ENCODE measurements at regions not wholly inside any gene's neighbourhood (a gene's known extent, or its start where the extent isn't known, plus 50 kb on each side); places are given as distances from the start of the nearest gene placed in this dataset.

DNA sequence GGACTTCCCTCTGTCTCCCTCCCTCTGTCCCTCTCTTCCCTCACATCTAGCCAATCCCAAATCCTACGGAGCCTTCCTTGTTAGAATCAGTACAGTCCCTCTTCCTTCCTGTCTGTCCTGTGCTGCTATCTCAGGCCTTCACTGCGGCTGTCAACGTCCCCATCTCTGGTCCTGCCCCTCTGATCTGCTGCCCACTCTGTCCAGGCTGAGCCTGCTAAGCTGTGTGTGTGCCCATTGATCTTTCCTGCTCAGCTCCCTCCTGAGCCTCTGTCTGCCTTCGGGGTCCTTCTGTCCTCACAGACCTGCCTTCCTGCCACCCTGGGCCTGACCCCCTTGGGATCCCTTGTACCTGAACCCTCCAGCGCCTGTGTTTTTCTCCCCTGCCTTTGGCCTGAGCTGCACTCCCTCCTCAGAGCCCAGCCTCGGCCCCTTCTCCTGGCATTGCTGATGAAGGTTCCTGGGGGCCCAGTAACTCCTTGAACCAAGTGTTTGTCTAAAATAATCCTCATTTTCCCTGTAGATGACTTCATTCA, 182.1 kb upstream of the SHH start:
- Histone ChIP-seq H3K27me3 (ENCODE audit: insufficient read depth, low read depth, low read length) (no peaks in the 10 kb centered on the region), H3K9me2 (ENCODE audit: insufficient read depth, low read length) (no peaks in the 10 kb centered on the region), H3K36me3 (ENCODE audit: insufficient read depth, low read length) (no peaks in the 10 kb centered on the region), H3F3A (ENCODE audit: insufficient read depth, low read length, poor library complexity, severe bottlenecking) (no peaks in the 10 kb centered on the region), H3K4me2 (ENCODE audit: low read length) (no peak overlapping the region), H3K27ac (ENCODE audit: low read length) (no peak overlapping the region), H3K4me3 (ENCODE audit: low read length) (no peak overlapping the region), H2AFZ (ENCODE audit: low read depth, low read length) (no peak overlapping the region), H3K9me3 (ENCODE audit: low read length) (no peaks in the 10 kb centered on the region), H3K9ac (ENCODE audit: low read length) (no peak overlapping the region), H3K79me2 (replicated peaks; ENCODE audit: insufficient read depth, low read length) (no peaks in the 10 kb centered on the region), H4K20me1 (ENCODE audit: insufficient read depth) (no peaks in the 10 kb centered on the region)
- TF ChIP-seq POLR2AphosphoS5 (IDR thresholded peaks at IDR 0.05) (no peak), MXI1 (conservative IDR thresholded peaks at IDR 0.05; ENCODE audit: poor library complexity, severe bottlenecking) (no peak), RAD21 (conservative IDR thresholded peaks at IDR 0.05) (no peak), TAF1 (IDR thresholded peaks at IDR 0.05; ENCODE audit: low read depth) (no peak), SMC3 (conservative IDR thresholded peaks at IDR 0.05; ENCODE audit: poor library complexity) (no peak), EZH2 (IDR thresholded peaks at IDR 0.05; ENCODE audit: borderline replicate concordance, insufficient read depth, low read length, poor library complexity, severe bottlenecking) (no peak), EP300 (conservative IDR thresholded peaks at IDR 0.05; ENCODE audit: poor library complexity, severe bottlenecking) (no peak)
- TF ChIP-seq, protein P1, sequence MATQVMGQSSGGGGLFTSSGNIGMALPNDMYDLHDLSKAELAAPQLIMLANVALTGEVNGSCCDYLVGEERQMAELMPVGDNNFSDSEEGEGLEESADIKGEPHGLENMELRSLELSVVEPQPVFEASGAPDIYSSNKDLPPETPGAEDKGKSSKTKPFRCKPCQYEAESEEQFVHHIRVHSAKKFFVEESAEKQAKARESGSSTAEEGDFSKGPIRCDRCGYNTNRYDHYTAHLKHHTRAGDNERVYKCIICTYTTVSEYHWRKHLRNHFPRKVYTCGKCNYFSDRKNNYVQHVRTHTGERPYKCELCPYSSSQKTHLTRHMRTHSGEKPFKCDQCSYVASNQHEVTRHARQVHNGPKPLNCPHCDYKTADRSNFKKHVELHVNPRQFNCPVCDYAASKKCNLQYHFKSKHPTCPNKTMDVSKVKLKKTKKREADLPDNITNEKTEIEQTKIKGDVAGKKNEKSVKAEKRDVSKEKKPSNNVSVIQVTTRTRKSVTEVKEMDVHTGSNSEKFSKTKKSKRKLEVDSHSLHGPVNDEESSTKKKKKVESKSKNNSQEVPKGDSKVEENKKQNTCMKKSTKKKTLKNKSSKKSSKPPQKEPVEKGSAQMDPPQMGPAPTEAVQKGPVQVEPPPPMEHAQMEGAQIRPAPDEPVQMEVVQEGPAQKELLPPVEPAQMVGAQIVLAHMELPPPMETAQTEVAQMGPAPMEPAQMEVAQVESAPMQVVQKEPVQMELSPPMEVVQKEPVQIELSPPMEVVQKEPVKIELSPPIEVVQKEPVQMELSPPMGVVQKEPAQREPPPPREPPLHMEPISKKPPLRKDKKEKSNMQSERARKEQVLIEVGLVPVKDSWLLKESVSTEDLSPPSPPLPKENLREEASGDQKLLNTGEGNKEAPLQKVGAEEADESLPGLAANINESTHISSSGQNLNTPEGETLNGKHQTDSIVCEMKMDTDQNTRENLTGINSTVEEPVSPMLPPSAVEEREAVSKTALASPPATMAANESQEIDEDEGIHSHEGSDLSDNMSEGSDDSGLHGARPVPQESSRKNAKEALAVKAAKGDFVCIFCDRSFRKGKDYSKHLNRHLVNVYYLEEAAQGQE (IDR thresholded peaks at IDR 0.05; ENCODE audit: borderline replicate concordance): no peak
- TF ChIP-seq, protein P2, sequence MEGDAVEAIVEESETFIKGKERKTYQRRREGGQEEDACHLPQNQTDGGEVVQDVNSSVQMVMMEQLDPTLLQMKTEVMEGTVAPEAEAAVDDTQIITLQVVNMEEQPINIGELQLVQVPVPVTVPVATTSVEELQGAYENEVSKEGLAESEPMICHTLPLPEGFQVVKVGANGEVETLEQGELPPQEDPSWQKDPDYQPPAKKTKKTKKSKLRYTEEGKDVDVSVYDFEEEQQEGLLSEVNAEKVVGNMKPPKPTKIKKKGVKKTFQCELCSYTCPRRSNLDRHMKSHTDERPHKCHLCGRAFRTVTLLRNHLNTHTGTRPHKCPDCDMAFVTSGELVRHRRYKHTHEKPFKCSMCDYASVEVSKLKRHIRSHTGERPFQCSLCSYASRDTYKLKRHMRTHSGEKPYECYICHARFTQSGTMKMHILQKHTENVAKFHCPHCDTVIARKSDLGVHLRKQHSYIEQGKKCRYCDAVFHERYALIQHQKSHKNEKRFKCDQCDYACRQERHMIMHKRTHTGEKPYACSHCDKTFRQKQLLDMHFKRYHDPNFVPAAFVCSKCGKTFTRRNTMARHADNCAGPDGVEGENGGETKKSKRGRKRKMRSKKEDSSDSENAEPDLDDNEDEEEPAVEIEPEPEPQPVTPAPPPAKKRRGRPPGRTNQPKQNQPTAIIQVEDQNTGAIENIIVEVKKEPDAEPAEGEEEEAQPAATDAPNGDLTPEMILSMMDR (IDR thresholded peaks at IDR 0.05; ENCODE audit: poor library complexity, severe bottlenecking): no peak

DNA sequence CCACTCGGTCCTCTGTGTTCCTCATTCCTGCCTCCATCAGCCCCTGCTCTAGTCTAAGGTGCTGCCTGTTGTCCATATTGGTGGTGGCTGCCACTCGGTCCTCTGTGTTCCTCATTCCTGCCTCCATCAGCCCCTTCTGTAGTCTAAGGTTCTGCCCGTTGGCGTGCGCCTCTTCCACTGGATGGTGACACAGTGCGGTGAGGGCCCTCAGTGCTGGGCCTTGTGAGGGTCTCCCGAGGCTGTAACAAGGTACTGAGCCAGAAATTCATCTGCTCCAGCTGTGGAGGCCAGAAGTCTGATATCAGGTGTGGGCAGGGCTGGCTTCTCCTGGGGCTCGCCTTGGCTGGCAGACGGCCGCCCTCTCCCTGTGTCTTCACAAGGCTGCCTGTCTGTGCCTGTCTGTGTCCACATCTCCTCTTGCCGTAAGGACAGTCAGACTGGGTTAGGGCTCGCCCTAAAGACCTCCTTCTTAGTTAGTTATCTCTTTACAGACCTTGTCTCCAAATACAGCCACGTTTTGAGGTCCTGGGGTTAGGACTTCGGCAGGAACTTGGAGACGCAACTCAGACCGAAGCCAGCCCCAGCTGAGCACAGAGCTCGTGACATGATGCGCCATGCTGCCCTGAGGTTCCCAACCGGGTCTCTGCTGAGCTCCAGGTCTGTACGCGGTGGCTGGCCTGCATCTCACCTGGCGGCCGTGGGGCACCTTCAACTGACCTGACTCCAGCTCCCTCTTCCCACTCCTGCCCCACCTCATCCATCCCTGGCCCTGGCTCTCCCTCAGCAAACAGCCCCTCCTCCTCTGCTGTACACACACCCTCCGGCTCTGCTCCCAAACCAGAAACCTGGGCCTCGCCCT, 181.4 kb upstream of the SHH start:
- Histone ChIP-seq H3K4me3 (ENCODE audit: low read length) (no peak overlapping the region), H3K27me3 (ENCODE audit: insufficient read depth, low read depth, low read length) (no peaks in the 10 kb centered on the region), H2AFZ (ENCODE audit: low read depth, low read length) (no peak overlapping the region), H3K36me3 (ENCODE audit: insufficient read depth, low read length) (no peaks in the 10 kb centered on the region), H3K79me2 (replicated peaks; ENCODE audit: insufficient read depth, low read length) (no peaks in the 10 kb centered on the region), H3K9me3 (ENCODE audit: low read length) (no peaks in the 10 kb centered on the region), H3F3A (ENCODE audit: insufficient read depth, low read length, poor library complexity, severe bottlenecking) (no peaks in the 10 kb centered on the region), H3K9ac (ENCODE audit: low read length) (no peak overlapping the region), H3K27ac (ENCODE audit: low read length) (no peak overlapping the region), H3K9me2 (ENCODE audit: insufficient read depth, low read length) (no peaks in the 10 kb centered on the region), H3K4me2 (ENCODE audit: low read length) (no peak overlapping the region), H4K20me1 (ENCODE audit: insufficient read depth) (no peaks in the 10 kb centered on the region)
- TF ChIP-seq, protein P2 (IDR thresholded peaks at IDR 0.05; ENCODE audit: poor library complexity, severe bottlenecking): no peak
- TF ChIP-seq EZH2 (IDR thresholded peaks at IDR 0.05; ENCODE audit: borderline replicate concordance, insufficient read depth, low read length, poor library complexity, severe bottlenecking) (no peak), RAD21 (conservative IDR thresholded peaks at IDR 0.05) (no peak), SMC3 (conservative IDR thresholded peaks at IDR 0.05; ENCODE audit: poor library complexity) (no peak), TAF1 (IDR thresholded peaks at IDR 0.05; ENCODE audit: low read depth) (no peak), POLR2AphosphoS5 (IDR thresholded peaks at IDR 0.05) (no peak), EP300 (conservative IDR thresholded peaks at IDR 0.05; ENCODE audit: poor library complexity, severe bottlenecking) (no peak), MXI1 (conservative IDR thresholded peaks at IDR 0.05; ENCODE audit: poor library complexity, severe bottlenecking) (no peak)
- TF ChIP-seq, protein P1 (IDR thresholded peaks at IDR 0.05; ENCODE audit: borderline replicate concordance): no peak

All from neural cell (in vitro differentiated cells).